T-helper 1 cell treated with Interleukin-12 subunit alpha and Interleukin-12 subunit beta and Interleukin-4 antibody, amounts not matched to agents 30 μg/mL and 1 μg/mL, for 36 hours (primary cell): ENCODE measurements at regions not wholly inside any gene's neighbourhood (a gene's known extent, or its start where the extent isn't known, plus 50 kb on each side); places are given as distances from the start of the nearest gene placed in this dataset.

Source experiments
- H3K27ac Mint-ChIP-seq: one replicate; pipeline ENCODE4 v1.8.0; 2021; ENCODE audit warnings: mild to moderate bottlenecking, mixed read lengths
- H3K27me3 Mint-ChIP-seq: one replicate; pipeline ENCODE4 v1.8.0; 2021; ENCODE audit warnings: low read depth, mixed read lengths
- H3K36me3 Mint-ChIP-seq: one replicate; pipeline ENCODE4 v1.8.0; 2021; ENCODE audit warnings: low read depth, mixed read lengths
- H3K4me1 Mint-ChIP-seq: one replicate; pipeline ENCODE4 v1.8.0; 2021; ENCODE audit warnings: low read depth, mixed read lengths
- H3K4me3 Mint-ChIP-seq: one replicate; pipeline ENCODE4 v1.8.0; 2021; ENCODE audit warnings: mild to moderate bottlenecking, moderate library complexity, mixed read lengths
- H3K9me3 Mint-ChIP-seq: one replicate; pipeline ENCODE4 v1.8.0; 2021; ENCODE audit warnings: mixed read lengths

DNA sequence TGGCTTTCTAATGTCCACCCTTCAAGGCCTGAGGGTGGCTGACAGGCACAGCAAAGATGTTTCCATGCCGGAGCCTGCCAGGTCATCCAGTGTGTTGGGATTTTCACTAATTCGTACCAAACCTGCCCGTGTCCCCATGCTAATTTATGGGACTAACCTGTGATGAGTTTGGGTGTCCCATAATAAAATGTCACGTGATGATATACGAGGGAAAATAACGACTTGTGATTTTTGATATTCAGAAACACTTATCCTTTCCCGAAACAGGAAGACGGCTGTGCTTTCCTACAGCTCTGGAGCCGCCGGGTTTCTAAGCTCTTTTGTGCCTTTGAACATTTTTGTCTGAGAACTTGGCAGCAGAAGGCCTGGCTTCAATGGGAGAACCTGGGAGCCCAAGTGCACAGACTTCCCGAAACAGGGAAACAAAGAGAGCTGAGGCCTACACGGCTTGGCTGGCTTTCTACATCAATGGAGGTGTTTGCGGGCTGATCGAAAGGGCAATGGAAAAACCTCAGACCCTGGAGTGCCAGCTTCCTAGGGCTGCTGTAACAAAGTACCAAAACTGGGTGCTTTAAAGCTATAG, 171.9 kb upstream of the JARID2 start:
- Mint-ChIP-seq H3K27ac (no peak overlapping the region), H3K4me3 (no peak overlapping the region), H3K4me1 (peaks cover 3% of the 10 kb centered on the region), H3K36me3 (no peaks in the 10 kb centered on the region), H3K27me3 (no peaks in the 10 kb centered on the region), H3K9me3 (peaks cover 5% of the 10 kb centered on the region)

DNA sequence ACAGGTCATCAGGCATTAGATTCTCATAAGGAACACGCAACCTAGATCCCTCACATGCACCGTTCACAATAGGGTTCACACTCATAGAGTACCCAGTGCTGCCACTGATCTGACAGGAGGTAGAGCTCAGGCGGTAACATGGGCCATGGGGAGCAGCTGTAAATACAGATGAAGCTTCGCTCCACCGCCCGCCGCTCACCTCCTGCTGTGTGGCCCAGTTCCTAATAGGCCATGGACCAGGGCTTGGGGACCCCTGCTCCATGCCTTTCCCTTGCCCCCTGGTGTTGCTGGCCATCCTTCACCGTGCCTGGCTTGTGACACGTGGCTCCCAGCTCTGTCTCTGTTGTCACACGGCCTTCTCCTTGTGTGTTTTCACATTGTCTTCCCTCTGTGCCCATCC, 171.1 kb upstream of the JARID2 start:
- H3K4me3 Mint-ChIP-seq = no peak overlapping the region
- no peak overlapping the region for H3K27ac Mint-ChIP-seq
- no peaks in the 10 kb centered on the region for H3K27me3 Mint-ChIP-seq
- H3K9me3 Mint-ChIP-seq = peaks cover 5% of the 10 kb centered on the region
- peaks cover 3% of the 10 kb centered on the region for H3K4me1 Mint-ChIP-seq
- H3K36me3 Mint-ChIP-seq = no peaks in the 10 kb centered on the region

GRCh38 chr6:15076565-15076964, 169.3 kb upstream of the JARID2 start:
- no peaks in the 10 kb centered on the region for H3K27me3 Mint-ChIP-seq
- peaks cover 3% of the 10 kb centered on the region for H3K4me1 Mint-ChIP-seq
- no peak overlapping the region for H3K27ac Mint-ChIP-seq
- H3K9me3 Mint-ChIP-seq = no peaks in the 10 kb centered on the region
- H3K36me3 Mint-ChIP-seq = no peaks in the 10 kb centered on the region
- no peak overlapping the region for H3K4me3 Mint-ChIP-seq

GRCh38 chr6:15077006-15077405, 168.9 kb upstream of the JARID2 start:
- H3K4me1 Mint-ChIP-seq = peaks cover 3% of the 10 kb centered on the region
- no peak overlapping the region for H3K4me3 Mint-ChIP-seq
- H3K9me3 Mint-ChIP-seq = no peaks in the 10 kb centered on the region
- H3K27me3 Mint-ChIP-seq = no peaks in the 10 kb centered on the region
- H3K36me3 Mint-ChIP-seq = no peaks in the 10 kb centered on the region
- no peak overlapping the region for H3K27ac Mint-ChIP-seq

GRCh38 chr6:15077961-15078360, 167.9 kb upstream of the JARID2 start:
- Mint-ChIP-seq H3K4me3 (no peak overlapping the region), H3K4me1 (peaks cover 3% of the 10 kb centered on the region), H3K27ac (no peak overlapping the region), H3K27me3 (no peaks in the 10 kb centered on the region), H3K36me3 (no peaks in the 10 kb centered on the region), H3K9me3 (no peaks in the 10 kb centered on the region)

- Mint-ChIP-seq H3K36me3 (no peaks in the 10 kb centered on the region), H3K27ac (no peak overlapping the region), H3K4me3 (no peak overlapping the region), H3K4me1 (peaks cover 3% of the 10 kb centered on the region), H3K27me3 (no peaks in the 10 kb centered on the region), H3K9me3 (no peaks in the 10 kb centered on the region)
Observed at GRCh38 chr6:15079288-15079817, 166.5 kb upstream of the JARID2 start.

DNA sequence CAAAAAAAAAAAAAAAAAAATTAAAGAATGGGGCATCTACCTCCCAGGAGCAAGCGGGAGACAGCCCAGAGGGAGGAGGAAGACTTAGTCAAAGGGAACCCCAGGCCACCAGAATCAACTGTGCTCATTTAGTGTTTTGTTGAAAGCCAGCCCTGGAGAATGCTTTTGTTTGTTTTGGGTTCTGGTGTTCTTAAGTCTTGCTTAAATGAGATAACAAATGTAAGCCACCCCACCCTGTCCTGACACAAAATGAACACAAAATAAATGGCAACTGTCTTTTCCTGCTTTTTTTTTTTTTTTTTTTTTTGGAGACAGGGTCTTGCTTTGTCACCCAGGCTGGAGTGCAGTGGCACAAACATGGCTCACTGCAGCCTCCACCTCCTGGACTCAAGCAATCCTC, 165.0 kb upstream of the JARID2 start:
- H3K4me3 Mint-ChIP-seq = no peak overlapping the region
- no peaks in the 10 kb centered on the region for H3K36me3 Mint-ChIP-seq
- no peak overlapping the region for H3K27ac Mint-ChIP-seq
- H3K27me3 Mint-ChIP-seq = no peaks in the 10 kb centered on the region
- H3K4me1 Mint-ChIP-seq = peaks cover 3% of the 10 kb centered on the region
- H3K9me3 Mint-ChIP-seq = no peaks in the 10 kb centered on the region

DNA sequence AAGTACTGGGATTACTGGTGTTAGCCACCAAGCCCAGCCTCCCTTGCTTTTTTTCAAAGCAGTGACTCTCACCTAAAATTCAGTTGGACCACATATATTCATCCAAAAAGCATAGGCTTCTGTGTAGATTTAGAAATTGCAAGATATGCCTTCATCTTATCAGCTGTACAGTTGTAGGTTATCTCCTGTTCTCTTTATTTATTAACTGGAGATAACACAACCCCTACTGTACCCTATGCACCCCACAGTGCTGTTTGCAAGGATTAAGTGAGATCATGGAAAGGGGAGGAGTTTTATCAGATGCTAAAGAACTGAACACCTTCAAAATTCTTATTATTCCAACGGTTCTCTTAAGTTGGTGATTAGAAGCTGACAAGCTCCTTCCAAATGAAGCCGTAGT, 164.4 kb upstream of the JARID2 start:
- Mint-ChIP-seq H3K27ac (no peak overlapping the region), H3K9me3 (no peaks in the 10 kb centered on the region), H3K27me3 (no peaks in the 10 kb centered on the region)

GRCh38 chr6:15082708-15083107, 163.2 kb upstream of the JARID2 start:
- no peak overlapping the region for H3K4me3 Mint-ChIP-seq
- H3K27me3 Mint-ChIP-seq = no peaks in the 10 kb centered on the region
- H3K4me1 Mint-ChIP-seq = peaks cover 5% of the 10 kb centered on the region
- no peaks in the 10 kb centered on the region for H3K36me3 Mint-ChIP-seq
- H3K27ac Mint-ChIP-seq = no peak overlapping the region
- no peaks in the 10 kb centered on the region for H3K9me3 Mint-ChIP-seq

More for the DNA sequence above, 164.4 kb upstream of the JARID2 start:
- no peaks in the 10 kb centered on the region for H3K36me3 Mint-ChIP-seq
- peaks cover 2% of the 10 kb centered on the region for H3K4me1 Mint-ChIP-seq
- no peak overlapping the region for H3K4me3 Mint-ChIP-seq

- Mint-ChIP-seq H3K27me3 (peaks cover 8% of the 10 kb centered on the region), H3K4me3 (no peak overlapping the region), H3K9me3 (no peaks in the 10 kb centered on the region), H3K36me3 (peaks cover 1% of the 10 kb centered on the region), H3K27ac (no peak overlapping the region), H3K4me1 (peaks cover 3% of the 10 kb centered on the region)
Observed at GRCh38 chr6:15086348-15087158, 159.3 kb upstream of the JARID2 start.

DNA sequence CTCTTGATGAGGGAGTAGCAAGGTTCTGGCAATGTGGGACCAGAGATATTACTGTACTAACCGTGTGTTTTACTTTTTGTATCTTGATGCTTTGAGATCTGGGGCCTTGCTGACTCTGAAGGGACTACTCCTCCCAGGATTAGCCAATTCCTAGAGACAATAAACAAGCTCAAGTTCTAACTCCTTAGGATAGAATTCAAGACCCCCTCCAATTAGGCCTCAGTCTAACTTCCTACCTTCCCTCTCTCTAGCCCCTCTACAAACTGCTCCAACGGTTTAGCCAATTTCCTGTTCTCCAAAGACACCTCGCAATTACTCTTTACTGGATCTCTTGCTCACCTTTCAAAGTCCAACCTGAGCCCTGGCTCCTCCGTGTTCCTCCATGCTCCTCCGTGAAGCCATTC, 158.7 kb upstream of the JARID2 start:
- H3K9me3 Mint-ChIP-seq = no peaks in the 10 kb centered on the region
- peaks cover 8% of the 10 kb centered on the region for H3K27me3 Mint-ChIP-seq
- H3K4me3 Mint-ChIP-seq = no peak overlapping the region
- H3K27ac Mint-ChIP-seq = no peak overlapping the region
- peaks cover 3% of the 10 kb centered on the region for H3K4me1 Mint-ChIP-seq
- peaks cover 1% of the 10 kb centered on the region for H3K36me3 Mint-ChIP-seq

GRCh38 chr6:15088904-15089568, 156.8 kb upstream of the JARID2 start:
- H3K9me3 Mint-ChIP-seq = no peaks in the 10 kb centered on the region
- H3K36me3 Mint-ChIP-seq = peaks cover 1% of the 10 kb centered on the region
- peak overlapping the region; percentile 18 for H3K27ac Mint-ChIP-seq

GRCh38 chr6:15089569-15090144, 156.2 kb upstream of the JARID2 start:
- Mint-ChIP-seq H3K9me3 (no peaks in the 10 kb centered on the region), H3K4me1 (peaks cover 3% of the 10 kb centered on the region), H3K4me3 (no peak overlapping the region), H3K27me3 (peaks cover 8% of the 10 kb centered on the region), H3K36me3 (peaks cover 1% of the 10 kb centered on the region), H3K27ac (peak overlapping the region; percentile 18)

More at GRCh38 chr6:15088904-15089568, 156.8 kb upstream of the JARID2 start:
- no peak overlapping the region for H3K4me3 Mint-ChIP-seq
- H3K4me1 Mint-ChIP-seq = peaks cover 3% of the 10 kb centered on the region
- peaks cover 8% of the 10 kb centered on the region for H3K27me3 Mint-ChIP-seq

DNA sequence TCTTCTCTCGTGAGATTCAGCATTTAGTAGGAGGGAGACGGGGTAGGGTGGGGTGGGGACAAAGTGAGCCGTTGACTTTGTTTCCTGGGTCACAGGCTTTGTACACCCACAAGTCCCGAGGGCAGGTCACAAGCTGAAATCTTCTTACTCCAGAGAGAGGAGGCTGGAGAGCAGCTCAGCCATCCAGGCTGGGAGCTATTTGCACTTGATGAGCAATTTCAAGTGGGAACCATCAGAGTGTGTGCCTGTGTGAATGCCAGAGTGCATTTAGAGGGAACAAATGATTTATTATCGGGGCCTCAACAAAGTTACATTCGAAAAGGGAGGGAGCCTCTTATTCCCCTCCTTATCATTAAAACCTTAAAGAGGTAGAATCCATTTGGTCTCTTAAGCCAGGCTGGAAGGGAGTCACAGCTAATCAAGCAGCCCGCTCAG, 155.7 kb upstream of the JARID2 start:
- Mint-ChIP-seq H3K9me3 (no peaks in the 10 kb centered on the region), H3K4me1 (peaks cover 3% of the 10 kb centered on the region), H3K27me3 (peaks cover 8% of the 10 kb centered on the region), H3K36me3 (peaks cover 1% of the 10 kb centered on the region), H3K4me3 (no peak overlapping the region), H3K27ac (no peak overlapping the region)
